Skin epidermis (tissue), 12 donors: ENCODE measurements at regions not wholly inside any gene's neighbourhood (a gene's known extent, or its start where the extent isn't known, plus 50 kb on each side); places are given as distances from the start of the nearest gene placed in this dataset.

Experiments used
- H3K27ac ChIP-seq, 21 experiments: fragments of 200-600 bp; sonication (generic) in 11 of 21; one replicate each; pipeline ENCODE4 v1.5.0; 2020; ENCODE audit warnings: mild to moderate bottlenecking in 3 of 21, inconsistent platforms in 2 of 21, moderate library complexity in 2 of 21
- H3K4me3 ChIP-seq, 7 experiments: fragments of 200-600 bp; sonication (generic) in 2 of 7; one replicate each; pipeline ENCODE4 v1.5.0; 2020; ENCODE audit warnings: inconsistent platforms in 2 of 7, mild to moderate bottlenecking in 2 of 7, moderate library complexity in 1 of 7

DNA sequence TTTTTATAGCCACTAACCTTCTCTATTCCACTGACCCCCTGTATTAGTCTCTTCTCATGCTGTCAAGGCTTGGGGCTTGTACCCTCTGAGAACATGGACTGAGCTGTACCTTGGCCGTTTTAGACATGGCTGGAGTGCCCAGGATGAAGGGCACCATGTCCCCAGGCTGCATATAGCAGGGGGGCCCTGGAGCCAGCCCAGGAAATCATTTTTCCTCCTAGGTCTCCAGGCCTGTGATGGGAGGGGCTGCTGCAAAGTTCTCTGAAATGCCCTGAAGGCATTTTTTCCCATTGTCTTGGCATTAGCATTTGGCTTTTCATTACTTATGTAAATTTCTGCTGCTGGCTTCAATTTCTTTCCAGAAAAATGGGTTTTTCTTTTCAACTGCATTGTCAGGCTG lies 119.5 kb downstream of the NTMT2 start:
- Histone ChIP-seq H3K4me3 (no peak overlapping the region), H3K27ac (peak overlapping the region in 1 of 21 experiments; percentile 27)

DNA sequence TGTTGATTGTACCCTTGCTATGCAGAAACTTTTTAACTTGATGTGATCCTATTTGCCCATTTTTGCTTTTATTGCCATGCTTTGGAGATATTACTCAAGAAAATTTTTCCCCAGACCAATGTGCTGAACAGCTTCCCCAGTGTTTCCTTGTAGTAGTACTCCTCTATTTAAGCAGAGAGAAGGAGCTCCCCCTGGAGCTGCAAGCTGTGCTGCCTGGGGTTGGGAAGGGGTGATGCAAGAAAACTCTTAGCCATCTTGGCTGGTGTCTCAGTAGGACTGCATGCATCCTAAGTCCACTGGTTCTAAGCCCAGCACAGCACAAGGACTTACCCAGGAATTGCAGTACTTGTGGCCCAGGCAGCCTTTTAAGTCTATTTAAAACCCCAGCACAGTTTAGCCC lies 121.6 kb downstream of the NTMT2 start:
- no peak overlapping the region for H3K27ac ChIP-seq
- no peak overlapping the region for H3K4me3 ChIP-seq

DNA sequence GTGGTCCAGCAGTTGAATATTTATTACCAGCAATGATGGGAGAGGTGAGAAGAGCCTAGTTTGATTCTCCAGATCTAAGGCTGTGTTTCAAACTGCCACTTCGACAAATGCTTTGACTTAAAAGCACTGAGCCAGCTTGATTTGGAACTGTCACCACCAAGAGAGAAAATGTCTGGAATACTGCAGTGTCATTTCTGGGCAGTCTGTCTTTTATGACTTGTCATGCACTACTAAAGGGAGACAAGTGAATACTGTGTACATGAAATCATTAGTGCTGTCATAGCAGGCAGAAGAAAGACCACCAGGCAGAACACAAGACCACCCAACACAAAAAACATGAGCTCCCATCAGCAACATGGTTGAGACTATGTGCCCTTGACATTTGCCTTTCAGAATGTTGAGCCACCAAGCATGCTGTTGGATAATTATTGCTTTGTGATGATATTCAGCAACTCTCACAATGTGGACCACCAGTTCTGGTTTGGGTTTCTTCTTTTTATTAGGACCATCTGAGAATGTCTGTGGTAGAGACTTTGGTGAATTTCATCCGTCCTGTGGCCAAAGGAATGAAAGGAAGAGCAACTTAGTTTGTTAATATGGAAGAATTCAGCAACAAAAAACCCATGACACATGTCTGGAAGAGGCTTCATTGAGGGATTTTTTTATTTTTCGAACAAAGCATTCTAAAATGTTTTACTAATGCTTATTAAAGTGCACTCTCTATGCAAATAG lies 125.8 kb downstream of the NTMT2 start:
- H3K27ac ChIP-seq: peak overlapping the region in 7 of 21 experiments; percentile 49 to 81 (median 72)
- no peak overlapping the region for H3K4me3 ChIP-seq

DNA sequence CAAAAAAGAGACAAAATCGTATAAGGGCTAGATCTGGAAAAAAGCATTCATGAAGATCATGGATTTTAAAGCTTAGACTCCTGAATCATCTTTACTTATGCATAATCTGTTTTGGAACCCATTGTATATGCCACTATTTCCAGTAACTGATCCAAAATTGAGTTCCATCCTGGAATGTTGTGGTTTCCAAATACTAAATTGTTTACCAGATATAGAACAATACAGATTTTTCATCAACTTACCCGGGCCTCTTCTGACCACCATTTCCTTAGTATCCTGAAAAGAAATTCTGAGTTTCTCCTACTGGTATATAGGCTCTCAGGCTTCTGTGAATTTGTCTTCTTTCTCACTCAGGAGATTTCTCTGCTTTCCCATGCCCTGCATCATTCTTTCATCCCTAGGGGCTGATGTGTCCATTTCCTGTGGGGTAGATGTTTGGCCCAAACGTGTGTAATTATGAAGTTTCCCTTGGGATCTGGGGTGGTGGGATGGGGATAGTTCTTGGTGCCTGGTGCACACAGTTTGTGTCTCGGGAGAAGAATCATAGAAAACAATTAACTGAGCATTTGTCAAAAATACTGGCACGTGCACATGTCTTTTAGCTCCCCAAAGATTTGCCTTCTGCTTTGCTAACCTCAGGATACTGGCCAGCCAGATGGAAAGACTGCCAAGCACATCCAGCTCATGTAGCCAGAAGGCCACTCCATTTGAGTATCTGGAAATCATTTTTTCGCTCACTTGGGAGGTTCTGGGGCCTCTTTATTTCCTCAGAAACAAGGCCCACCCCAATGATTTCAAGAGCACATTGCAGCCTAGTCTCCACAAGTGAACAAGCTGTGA lies 127.8 kb downstream of the NTMT2 start:
- H3K27ac ChIP-seq: peak overlapping the region in 14 of 21 experiments; percentile 14 to 81 (median 61)
- H3K4me3 ChIP-seq: no peak overlapping the region

DNA sequence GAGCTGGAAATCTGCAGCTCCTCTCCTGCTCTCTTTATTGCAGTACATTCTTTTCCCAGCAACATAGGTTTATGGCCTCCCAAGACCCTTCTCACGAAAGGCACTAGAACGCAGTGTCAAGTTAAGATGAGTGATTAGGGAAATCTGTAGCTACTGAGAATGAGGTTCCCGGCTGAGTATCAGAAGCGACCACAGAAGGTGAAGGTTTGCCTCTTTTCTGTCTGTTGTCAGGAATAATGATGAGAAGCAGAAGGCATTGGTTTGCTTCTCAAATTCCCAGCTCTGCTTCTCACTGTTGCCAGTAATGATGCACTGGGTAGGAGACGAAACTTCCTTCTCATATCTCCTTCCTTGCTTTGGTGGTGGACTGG lies 128.4 kb downstream of the NTMT2 start:
- Histone ChIP-seq H3K4me3 (no peak overlapping the region), H3K27ac (peak overlapping the region in 12 of 21 experiments; percentile 17 to 81 (median 60))

DNA sequence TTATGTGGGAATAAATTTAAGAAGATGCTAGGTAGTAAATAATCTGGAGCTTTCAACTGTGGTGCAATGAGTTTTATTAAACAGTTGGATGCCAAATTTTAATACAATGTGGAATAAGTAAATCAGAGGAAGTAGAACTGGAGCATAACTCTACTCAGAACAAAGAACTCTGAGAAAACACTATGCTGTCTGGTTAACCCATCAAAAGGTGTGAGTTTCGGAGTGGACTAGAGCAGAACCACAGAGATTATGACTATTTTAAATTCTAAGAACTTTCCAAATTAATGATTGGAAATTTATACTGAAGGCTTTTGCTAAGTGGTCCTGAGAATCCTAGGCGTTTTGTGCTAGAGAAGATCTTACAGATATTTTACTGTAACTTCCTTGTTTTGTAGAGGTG lies 132.2 kb downstream of the NTMT2 start:
- Histone ChIP-seq H3K4me3 (no peak overlapping the region), H3K27ac (no peak overlapping the region)

DNA sequence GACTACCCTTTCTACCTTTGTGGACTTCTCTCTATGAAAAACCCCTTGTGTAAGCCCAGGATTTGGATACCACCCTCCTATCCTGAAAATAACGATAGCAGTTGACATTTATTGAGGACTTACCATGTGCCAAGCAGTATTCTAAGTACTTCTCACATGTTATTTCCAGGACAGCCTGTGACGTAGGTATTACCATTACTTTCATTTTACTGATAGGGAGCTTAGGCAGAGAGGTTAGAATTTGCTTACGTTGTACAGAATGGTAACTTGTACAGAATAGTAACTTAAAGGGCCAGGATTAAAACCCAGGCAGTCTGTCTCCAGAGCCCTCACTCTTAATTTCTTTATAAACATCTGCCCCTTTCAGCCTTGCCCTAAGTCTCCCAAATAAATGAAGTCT lies 138.3 kb downstream of the NTMT2 start:
- Histone ChIP-seq H3K27ac (peak overlapping the region in 1 of 21 experiments; percentile 58), H3K4me3 (no peak overlapping the region)

DNA sequence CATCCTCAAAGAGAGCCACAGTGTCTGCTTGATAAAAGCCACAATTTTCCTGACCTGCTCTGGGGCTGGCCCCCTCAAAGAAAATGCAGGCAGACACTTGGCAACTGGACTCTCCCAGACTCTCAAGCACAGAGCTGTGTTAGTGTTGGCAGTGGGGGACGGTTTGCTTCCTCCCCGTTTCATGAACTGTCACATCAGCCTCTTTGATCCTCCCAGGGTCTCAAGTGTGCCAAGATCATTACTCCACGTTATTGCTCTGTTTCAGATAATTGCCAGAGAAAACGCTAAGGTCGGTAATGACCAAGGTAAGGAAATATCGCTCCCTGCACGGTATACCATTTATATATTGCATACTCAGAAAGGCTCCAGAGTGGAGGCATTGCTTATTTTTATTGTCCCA lies 138.8 kb downstream of the NTMT2 start:
- H3K4me3 ChIP-seq: no peak overlapping the region
- H3K27ac ChIP-seq: peak overlapping the region in 1 of 21 experiments; percentile 58

DNA sequence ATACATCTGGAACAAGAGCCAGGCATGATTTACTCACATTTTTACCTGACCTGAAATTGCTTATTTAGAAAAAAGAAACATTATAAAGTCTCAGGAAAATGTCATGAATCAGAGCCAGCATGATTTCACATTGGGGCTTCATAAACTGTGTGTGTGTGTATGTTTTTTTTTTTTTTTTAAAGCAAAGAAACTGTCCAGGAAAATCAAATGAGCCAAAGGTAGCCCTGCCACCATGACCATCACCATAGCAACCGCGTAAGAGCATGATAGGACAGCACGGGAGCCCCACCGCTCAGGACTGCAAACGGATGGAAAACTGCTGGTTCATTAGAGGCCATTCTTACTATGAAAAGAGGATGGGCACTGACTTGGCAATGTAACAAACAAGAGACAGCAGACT lies 139.2 kb downstream of the NTMT2 start:
- Histone ChIP-seq H3K27ac (no peak overlapping the region), H3K4me3 (no peak overlapping the region)

DNA sequence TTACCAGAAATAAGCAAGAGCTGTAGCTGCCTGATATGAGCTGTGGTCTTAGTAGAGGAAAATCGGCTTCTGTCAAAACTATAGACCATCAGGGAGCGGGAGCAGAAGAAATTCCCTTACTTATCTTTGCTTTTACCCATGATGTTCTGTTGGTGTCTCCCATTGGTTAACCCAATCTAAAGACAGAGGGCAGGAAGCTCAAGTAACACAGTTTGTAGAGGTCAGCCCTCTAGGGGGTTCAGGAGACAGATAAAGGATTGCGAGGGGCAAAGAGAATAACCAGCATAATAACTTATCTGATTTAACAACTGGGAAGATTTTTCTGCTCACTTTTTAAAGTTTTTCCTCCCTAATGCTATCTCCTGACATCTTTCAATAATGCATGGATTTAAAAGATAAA lies 142.4 kb downstream of the NTMT2 start:
- Histone ChIP-seq H3K27ac (no peak overlapping the region), H3K4me3 (no peak overlapping the region)

DNA sequence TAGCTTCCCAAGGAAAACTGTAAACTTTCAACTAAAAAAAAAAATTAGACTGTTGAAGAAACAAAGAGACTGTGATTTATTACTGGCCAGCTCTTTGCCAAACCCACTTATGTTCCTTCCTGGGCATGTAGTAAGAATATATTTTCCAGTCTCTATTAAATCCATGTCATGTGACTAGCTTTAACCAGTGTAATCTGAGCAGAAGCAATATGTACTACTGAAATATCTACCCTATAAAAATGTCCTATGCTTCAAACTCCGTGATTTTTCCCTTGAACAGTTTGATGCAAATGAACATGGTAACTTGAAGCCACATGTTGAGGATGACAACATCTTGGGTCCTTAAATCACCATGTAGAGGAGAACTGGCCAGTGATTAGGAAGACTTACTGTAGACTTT lies 144.5 kb downstream of the NTMT2 start:
- Histone ChIP-seq H3K4me3 (no peak overlapping the region), H3K27ac (peak overlapping the region in 5 of 21 experiments; percentile 26 to 55 (median 42))

DNA sequence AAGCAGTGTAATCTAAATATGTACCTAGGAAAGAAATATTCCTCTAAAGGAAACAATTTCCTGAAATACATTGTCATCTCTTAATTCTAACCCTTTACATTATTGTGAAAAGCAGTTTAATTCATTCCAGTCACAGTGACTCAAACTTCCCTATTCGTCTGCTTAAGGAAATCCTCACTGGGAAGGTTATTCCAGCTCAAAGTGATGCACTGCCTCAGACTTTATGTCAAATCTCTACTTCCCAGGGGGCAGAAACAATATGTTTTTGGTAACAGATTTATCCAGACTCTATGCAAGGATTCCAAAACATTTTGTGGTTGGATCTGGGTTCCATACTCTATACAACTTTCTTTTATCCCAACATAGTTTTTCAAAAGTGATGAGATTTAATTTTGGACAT lies 145.2 kb downstream of the NTMT2 start:
- Histone ChIP-seq H3K27ac (peak overlapping the region in 5 of 21 experiments; percentile 26 to 55 (median 42)), H3K4me3 (no peak overlapping the region)

DNA sequence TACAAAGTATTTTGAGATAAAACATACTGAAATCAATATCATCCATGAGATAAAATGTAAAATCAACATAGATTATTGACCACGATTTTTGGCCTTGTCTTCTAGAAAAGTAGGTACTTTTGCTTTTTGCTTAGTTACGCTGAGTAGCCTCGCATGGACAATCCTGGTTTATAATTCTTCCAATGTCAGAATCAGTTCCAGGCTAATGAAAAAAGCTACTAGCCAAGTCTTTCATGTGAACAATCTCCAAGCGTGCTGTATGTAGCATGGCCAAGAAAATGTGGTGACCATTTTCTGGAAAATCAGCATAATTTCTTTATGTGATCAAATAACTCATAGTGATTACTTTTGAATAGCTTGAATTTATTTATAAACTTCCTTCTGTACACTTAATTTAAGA lies 145.8 kb downstream of the NTMT2 start:
- H3K4me3 ChIP-seq: no peak overlapping the region
- H3K27ac ChIP-seq: peak overlapping the region in 4 of 21 experiments; percentile 42 to 55 (median 44)

DNA sequence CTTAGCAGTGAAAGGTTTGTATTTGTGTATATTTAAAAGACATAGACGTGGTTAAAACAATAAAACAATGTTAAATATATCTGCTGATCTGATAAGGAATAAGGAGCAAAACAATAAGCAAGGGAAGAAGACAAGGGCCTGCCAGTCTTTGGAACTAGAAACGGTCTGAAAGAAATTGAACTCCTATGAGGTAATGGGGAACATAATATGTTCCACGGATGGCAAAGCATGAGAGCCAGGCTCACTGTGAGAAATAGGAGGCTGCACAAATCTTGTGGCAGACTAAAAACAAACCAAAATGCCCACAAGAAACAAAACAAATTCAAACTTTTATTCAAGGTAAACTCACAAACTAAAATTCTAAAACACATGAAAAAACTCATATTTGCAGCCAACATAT lies 150.5 kb downstream of the NTMT2 start:
- no peak overlapping the region for H3K4me3 ChIP-seq
- peak overlapping the region in 1 of 21 experiments; percentile 16 for H3K27ac ChIP-seq

DNA sequence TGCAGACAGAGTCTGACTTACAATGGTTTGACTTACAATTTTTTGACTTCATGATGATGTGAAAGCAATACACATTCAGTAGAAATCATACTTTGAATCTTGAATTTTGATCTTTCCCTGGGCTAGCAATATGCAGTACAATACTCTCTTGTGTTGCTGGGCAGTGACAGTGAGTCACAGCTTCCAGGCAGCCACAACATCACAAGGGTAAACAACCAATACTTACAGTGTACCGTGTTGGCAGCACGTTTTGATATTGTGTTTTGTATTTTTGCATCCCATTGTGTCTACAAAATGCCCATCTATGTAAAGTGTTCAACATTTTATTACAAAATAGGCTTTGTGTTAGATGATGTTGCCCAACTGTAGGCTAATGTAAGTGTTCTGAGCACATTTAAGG lies 150.9 kb downstream of the NTMT2 start:
- H3K27ac ChIP-seq: peak overlapping the region in 1 of 21 experiments; percentile 16
- no peak overlapping the region for H3K4me3 ChIP-seq

DNA sequence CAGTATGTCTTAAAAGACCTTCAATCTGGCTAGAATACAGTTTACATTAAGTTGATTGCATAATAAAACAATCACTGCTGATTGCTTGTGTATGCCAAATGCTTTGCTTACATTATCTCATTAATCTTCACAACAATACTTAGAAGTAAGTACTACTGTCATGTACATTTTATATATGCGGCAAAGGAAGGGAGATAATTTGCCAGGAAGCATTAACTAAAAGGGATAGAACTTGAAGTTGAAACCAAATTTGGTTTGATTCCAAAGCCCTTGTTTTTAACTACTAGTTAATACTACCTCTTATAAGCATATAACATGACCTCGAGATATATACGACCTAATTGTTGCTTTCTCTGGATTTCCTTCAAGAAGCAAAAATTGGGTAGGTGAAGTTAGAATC lies 155.8 kb downstream of the NTMT2 start:
- Histone ChIP-seq H3K27ac (no peak overlapping the region), H3K4me3 (no peak overlapping the region)

DNA sequence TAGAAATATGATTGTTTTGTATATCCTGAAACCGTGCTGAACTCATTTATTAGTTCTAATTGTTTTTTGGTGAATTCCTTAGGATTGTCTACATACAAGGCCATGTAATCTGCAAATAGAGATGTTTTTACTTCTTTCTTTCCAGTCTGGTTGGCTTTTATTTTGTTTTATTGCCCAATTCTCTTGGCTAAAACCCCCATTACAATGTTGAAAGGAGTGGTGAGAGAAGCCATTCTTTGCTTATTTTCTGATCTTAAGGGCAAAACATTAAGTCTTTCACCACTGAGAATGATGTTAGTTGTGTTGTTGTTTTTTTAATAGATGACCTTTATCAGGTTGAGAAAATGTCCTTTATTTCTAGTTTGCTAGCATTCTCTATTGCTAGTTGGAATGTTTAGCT lies 157.3 kb downstream of the NTMT2 start:
- H3K4me3 ChIP-seq: no peak overlapping the region
- peak overlapping the region in 1 of 21 experiments; percentile 45 for H3K27ac ChIP-seq

DNA sequence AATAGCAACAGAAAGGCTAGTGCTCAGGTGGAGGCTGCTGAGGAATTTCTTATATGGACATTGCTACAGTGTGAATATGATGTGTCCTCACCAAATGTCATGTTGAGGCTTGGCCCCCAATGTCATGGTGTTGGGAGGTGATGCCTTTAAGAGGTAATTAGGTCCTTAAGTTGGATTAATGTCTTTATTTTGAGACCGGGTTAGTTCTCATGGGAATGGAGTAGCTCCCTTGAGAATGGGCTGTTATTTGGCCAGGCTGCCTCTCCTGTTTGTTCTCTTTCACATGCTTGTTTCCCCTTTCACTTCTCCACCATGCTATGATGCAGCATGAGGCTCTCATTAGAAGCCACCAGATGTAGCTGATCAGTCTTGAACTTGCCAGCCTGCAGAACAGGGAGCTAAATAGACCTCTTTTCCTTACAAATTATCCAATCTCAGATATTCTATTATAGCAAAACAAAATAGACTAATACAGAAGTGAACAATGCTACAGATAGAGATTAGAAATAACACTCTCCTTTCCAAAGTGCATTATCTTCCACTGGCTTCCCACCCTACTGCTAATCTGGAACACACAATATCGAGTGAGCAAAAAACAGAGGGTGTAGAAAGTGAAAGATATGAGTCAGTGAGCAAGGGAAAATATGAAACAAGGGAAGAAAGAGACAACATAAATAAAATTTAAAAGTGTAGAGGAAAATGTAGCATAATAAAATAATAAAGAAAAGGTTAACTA lies 160.2 kb downstream of the NTMT2 start:
- Histone ChIP-seq H3K4me3 (no peak overlapping the region), H3K27ac (peak overlapping the region in 8 of 21 experiments; percentile 0 to 84 (median 62))

DNA sequence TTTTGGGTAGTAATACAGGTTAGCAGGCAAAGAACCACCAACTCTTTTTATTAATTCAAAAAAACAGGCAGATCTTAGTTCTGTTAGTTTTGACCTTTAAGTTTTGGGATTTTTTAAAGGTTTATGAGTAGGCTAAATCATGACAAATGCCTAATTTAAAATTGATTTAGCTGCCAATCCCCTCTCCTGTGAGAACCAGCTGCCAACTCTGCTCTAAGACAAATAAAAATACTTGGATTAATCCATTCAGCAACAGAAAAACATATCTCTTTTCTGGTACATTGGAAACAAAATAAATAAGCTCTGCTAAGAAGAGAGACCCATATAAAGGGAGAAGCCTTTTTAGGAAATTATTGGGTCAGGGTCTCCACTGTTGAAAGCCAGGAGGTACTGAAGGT lies 160.8 kb downstream of the NTMT2 start:
- Histone ChIP-seq H3K27ac (peak overlapping the region in 11 of 21 experiments; percentile 0 to 84 (median 60)), H3K4me3 (no peak overlapping the region)

DNA sequence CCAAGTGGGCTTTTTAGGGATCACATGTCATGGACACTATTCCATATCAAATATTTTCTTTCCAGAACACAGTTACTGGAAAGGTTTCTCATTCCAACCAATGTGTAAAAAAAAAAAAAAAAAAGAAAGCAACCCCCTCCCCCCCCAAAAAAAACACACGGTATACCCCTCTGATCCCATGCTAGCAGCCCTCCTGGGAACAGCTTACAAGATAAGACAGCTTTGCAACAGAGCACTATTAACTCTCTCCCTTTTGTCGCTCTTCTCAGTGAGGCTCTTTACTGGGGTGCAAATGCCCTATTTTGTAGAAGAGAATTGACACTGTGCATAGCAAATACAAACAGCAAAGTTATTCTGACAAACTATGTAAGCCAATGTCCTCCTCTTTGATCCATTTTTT lies 161.2 kb downstream of the NTMT2 start:
- Histone ChIP-seq H3K4me3 (no peak overlapping the region), H3K27ac (peak overlapping the region in 14 of 21 experiments; percentile 9 to 87 (median 44))
